ENCODE measurements at regions not wholly inside any gene's neighbourhood (a gene's known extent, or its start where the extent isn't known, plus 50 kb on each side); places are given as distances from the start of the nearest gene placed in this dataset.

DNA sequence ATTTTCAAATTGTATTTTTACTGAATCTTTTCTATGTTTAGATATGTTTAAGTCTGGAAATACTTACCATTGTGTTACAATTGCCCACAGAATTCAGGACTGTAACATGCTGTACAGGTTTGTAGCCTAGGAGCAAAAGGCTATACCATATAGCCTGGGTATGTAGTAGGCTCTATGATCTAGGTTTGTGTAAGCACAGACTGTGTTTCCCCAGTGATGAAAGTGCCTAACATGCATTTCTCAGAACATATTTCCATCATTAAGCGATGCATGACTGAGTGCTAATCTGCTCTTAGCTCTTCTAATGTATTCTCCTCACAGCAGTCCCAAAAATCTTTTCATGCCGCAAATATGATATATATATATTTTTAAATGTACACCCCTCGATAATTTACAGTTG is 166.7 kb upstream of the PPP2R2B start:
- 88 to 98% (median 96%) methylated on average over 3 of the region's 3 CpGs for WGBS, 5 donors
- Histone ChIP-seq H3K27ac (no peak overlapping the region), H3K4me1 (no peaks in the 10 kb centered on the region), H3K36me3 (no peaks in the 10 kb centered on the region), H3K27me3 (peaks cover 0 to 4% (median 0%) of the 10 kb centered on the region in 3 donors), H3K9me3 (no peaks in the 10 kb centered on the region), H3K4me3 (no peak overlapping the region)
- TF ChIP-seq POLR2AphosphoS5 (IDR thresholded peaks at IDR 0.05) (no peak), POLR2A (IDR thresholded peaks at IDR 0.05) (no peak), EP300 (IDR thresholded peaks at IDR 0.05) (no peak)
- TF ChIP-seq, protein P1, sequence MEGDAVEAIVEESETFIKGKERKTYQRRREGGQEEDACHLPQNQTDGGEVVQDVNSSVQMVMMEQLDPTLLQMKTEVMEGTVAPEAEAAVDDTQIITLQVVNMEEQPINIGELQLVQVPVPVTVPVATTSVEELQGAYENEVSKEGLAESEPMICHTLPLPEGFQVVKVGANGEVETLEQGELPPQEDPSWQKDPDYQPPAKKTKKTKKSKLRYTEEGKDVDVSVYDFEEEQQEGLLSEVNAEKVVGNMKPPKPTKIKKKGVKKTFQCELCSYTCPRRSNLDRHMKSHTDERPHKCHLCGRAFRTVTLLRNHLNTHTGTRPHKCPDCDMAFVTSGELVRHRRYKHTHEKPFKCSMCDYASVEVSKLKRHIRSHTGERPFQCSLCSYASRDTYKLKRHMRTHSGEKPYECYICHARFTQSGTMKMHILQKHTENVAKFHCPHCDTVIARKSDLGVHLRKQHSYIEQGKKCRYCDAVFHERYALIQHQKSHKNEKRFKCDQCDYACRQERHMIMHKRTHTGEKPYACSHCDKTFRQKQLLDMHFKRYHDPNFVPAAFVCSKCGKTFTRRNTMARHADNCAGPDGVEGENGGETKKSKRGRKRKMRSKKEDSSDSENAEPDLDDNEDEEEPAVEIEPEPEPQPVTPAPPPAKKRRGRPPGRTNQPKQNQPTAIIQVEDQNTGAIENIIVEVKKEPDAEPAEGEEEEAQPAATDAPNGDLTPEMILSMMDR (IDR thresholded peaks at IDR 0.05): no peak
- intact Hi-C loops (cut with DNase I; ENCODE audit: low total_unique reads): no loop called here
- DNase-seq: no peak

DNA sequence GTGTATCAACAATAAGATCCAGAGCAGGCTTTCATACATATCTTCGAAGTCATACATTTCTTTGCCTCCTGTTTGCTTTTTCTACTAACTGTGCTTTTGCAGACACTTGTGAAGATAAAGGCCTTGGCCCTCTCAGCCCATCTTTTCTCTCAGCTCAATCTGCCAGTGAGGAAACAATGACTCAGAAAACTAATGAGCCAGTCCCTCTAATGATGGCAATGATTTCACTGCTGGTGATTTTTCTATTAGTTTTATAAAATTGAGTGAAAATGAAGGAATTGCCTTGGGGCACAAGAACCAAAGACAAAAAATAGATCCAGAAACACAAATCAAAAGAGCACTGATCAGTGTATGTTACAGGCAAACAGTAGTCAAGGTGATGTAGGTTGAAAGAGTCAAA is 167.7 kb upstream of the PPP2R2B start:
- DNase-seq: no peak
- WGBS, 5 donors: 79 to 93% (median 89%) methylated on average over 1 of the region's 1 CpG
- TF ChIP-seq POLR2A (IDR thresholded peaks at IDR 0.05) (no peak), POLR2AphosphoS5 (IDR thresholded peaks at IDR 0.05) (no peak), EP300 (IDR thresholded peaks at IDR 0.05) (no peak)
- TF ChIP-seq, protein P1 (IDR thresholded peaks at IDR 0.05): no peak
- H3K27ac ChIP-seq: no peak overlapping the region
- H3K27me3 ChIP-seq: peaks cover 0 to 4% (median 0%) of the 10 kb centered on the region in 3 donors
- H3K36me3 ChIP-seq: no peaks in the 10 kb centered on the region
- no peak overlapping the region for H3K4me3 ChIP-seq
- no peaks in the 10 kb centered on the region for H3K4me1 ChIP-seq
- intact Hi-C loops (cut with DNase I; ENCODE audit: low total_unique reads): no loop called here
- no peaks in the 10 kb centered on the region for H3K9me3 ChIP-seq

DNA sequence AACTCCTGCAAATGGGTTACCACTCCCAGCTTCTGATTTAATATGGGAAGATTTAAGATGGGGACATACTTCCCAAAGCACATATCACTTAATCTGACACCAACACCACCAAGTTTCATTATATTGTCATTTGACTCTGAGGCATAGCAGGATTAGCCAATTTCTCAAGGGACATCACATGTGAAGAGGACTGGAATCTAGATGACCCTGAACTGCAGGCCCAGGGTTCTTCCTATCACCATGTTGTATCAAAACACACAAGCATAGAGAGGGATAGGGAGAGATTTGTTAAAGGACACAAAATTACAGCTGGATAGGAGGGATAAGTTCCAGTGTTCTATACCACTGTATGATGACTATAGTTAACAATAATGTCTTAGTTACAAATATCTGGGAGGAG is 168.3 kb upstream of the PPP2R2B start:
- Histone ChIP-seq H3K9me3 (no peaks in the 10 kb centered on the region), H3K4me1 (no peaks in the 10 kb centered on the region), H3K4me3 (no peak overlapping the region), H3K27ac (no peak overlapping the region), H3K36me3 (no peaks in the 10 kb centered on the region), H3K27me3 (peaks cover 0 to under 1% (median 0%) of the 10 kb centered on the region in 3 donors)
- no peak for TF ChIP-seq EP300 (IDR thresholded peaks at IDR 0.05)
- TF ChIP-seq, protein P1 (IDR thresholded peaks at IDR 0.05): no peak
- TF ChIP-seq POLR2A (IDR thresholded peaks at IDR 0.05): no peak
- no peak for TF ChIP-seq POLR2AphosphoS5 (IDR thresholded peaks at IDR 0.05)
- no peak for DNase-seq
- intact Hi-C loops (cut with DNase I; ENCODE audit: low total_unique reads): no loop called here

DNA sequence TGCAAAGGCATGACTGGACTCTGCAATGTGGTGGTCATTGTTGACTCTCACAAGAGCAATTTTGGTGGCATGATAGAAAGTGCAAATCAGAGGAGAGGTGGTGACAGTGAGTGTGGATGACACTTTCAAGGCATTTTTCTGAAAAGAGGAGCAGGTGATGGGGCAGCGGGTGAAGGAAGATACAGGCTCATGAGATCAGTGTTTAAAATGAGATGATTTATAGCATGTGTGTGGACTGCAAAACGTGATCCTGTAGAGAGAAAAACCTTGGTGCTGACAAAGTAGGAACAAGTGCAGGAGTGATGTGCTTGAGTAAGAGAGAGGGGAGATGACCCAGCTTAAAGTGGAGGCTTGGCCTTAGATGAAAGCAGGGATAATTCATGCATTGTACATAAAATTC is 171.2 kb upstream of the PPP2R2B start:
- intact Hi-C loops (cut with DNase I; ENCODE audit: low total_unique reads): no loop called here
- Histone ChIP-seq H3K4me3 (no peak overlapping the region), H3K9me3 (no peaks in the 10 kb centered on the region), H3K36me3 (no peaks in the 10 kb centered on the region), H3K27ac (no peak overlapping the region), H3K27me3 (no peaks in the 10 kb centered on the region), H3K4me1 (no peaks in the 10 kb centered on the region)
- WGBS, 5 donors: 66 to 82% (median 77%) methylated on average over 2 of the region's 2 CpGs
- TF ChIP-seq, protein P1 (IDR thresholded peaks at IDR 0.05): no peak
- TF ChIP-seq POLR2A (IDR thresholded peaks at IDR 0.05) (no peak), POLR2AphosphoS5 (IDR thresholded peaks at IDR 0.05) (no peak), EP300 (IDR thresholded peaks at IDR 0.05) (no peak)
- DNase-seq: no peak

Measured in stomach (tissue), 8 donors.